Peyer's patch (tissue), 4 donors: ENCODE measurements at regions not wholly inside any gene's neighbourhood (a gene's known extent, or its start where the extent isn't known, plus 50 kb on each side); places are given as distances from the start of the nearest gene placed in this dataset.

Source experiments
- DNase-seq, 3 donors: peaks; one replicate each; pipeline ENCODE4 v3.0.0-alpha.2; 2017 to 2019
- H3K27ac ChIP-seq, 4 donors: fragments of 200-600 bp; sonication (generic); one replicate each; pipeline ENCODE4 v1.5.1; 2016 to 2019
- H3K27me3 ChIP-seq, 2 donors: fragments of 200-600 bp; sonication (generic); one replicate each; pipeline ENCODE4 v1.5.1; 2019
- H3K36me3 ChIP-seq, 3 donors: fragments of 200-600 bp; sonication (generic); one replicate each; pipeline ENCODE4 v1.5.1; 2016 to 2019
- H3K4me1 ChIP-seq, 4 donors: fragments of 200-600 bp; sonication (generic); one replicate each; pipeline ENCODE4 v1.5.1; 2016 to 2019
- H3K4me3 ChIP-seq, 4 donors: fragments of 200-600 bp; sonication (generic); 1 replicate in 3 of 4; 2 replicates in 1 of 4; pipeline ENCODE4 v1.5.1; 2016 to 2019; ENCODE audit warnings: mild to moderate bottlenecking in 1 of 4
- H3K9me3 ChIP-seq, 4 donors: fragments of 200-600 bp; sonication (generic); one replicate each; pipeline ENCODE4 v1.5.1; 2016 to 2019; ENCODE audit warnings: mild to moderate bottlenecking in 1 of 4
- POLR2A ChIP-seq, 2 donors: fragments of 450-650 bp; IDR thresholded peaks; one replicate each; pipeline ENCODE4 v1.5.1; 2017; ENCODE audit warnings: antibody characterized with exemption in 2 of 2, mild to moderate bottlenecking in 2 of 2, moderate library complexity in 2 of 2
- TF ChIP-seq, protein P1 (sequence below), 6 experiments: fragments of 450-650 bp in 4 of 6; fragments of 200-600 bp in 2 of 6; sonication (generic) in 1 of 6; IDR thresholded peaks; one replicate each; pipeline ENCODE4 v1.5.1; 2017 to 2019; ENCODE audit warnings: antibody characterized with exemption in 6 of 6, mild to moderate bottlenecking in 3 of 6, moderate library complexity in 1 of 6

DNA sequence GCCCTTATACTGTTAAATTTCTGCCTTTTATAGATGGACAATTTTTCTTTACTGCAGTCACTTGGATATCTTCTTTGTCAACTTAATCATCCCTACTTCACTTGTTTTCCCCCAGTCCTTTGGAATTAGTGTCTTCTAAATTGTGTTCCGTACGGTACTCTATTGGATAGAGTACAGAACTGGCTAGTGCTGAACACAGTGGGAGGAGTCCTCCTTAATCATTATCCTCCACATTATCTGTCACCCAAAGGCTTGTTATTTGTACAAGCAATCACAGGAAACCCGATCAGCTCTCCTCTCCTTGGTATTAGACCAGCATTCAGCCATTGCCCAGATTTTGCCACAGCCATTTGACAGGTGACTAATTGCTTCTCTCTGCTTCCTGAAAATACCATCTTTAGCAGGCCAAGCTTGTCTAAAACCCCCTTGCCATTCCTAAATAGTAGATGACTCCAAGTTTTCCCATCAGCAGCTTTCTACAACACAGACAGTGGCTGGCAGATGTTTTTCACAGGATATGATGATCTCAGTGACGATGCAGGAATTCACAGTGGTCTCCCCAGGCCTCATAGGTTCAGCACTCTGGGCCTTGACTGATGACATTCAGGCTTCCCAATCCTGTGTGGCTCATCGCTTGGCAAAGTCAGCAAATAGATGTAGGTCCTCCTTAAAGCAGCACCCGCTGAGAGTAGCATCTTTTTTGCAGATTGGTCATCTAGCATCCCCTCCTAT is 216.0 kb upstream of the RGS6 start:
- H3K36me3 ChIP-seq: no peaks in the 10 kb centered on the region
- TF ChIP-seq POLR2A (IDR thresholded peaks at IDR 0.05): no peak
- TF ChIP-seq, protein P1, sequence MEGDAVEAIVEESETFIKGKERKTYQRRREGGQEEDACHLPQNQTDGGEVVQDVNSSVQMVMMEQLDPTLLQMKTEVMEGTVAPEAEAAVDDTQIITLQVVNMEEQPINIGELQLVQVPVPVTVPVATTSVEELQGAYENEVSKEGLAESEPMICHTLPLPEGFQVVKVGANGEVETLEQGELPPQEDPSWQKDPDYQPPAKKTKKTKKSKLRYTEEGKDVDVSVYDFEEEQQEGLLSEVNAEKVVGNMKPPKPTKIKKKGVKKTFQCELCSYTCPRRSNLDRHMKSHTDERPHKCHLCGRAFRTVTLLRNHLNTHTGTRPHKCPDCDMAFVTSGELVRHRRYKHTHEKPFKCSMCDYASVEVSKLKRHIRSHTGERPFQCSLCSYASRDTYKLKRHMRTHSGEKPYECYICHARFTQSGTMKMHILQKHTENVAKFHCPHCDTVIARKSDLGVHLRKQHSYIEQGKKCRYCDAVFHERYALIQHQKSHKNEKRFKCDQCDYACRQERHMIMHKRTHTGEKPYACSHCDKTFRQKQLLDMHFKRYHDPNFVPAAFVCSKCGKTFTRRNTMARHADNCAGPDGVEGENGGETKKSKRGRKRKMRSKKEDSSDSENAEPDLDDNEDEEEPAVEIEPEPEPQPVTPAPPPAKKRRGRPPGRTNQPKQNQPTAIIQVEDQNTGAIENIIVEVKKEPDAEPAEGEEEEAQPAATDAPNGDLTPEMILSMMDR (IDR thresholded peaks at IDR 0.05): no peak
- H3K4me1 ChIP-seq: no peaks in the 10 kb centered on the region
- DNase-seq: no peak
- H3K27me3 ChIP-seq: no peaks in the 10 kb centered on the region
- no peaks in the 10 kb centered on the region for H3K9me3 ChIP-seq
- no peak overlapping the region for H3K27ac ChIP-seq
- no peak overlapping the region for H3K4me3 ChIP-seq

DNA sequence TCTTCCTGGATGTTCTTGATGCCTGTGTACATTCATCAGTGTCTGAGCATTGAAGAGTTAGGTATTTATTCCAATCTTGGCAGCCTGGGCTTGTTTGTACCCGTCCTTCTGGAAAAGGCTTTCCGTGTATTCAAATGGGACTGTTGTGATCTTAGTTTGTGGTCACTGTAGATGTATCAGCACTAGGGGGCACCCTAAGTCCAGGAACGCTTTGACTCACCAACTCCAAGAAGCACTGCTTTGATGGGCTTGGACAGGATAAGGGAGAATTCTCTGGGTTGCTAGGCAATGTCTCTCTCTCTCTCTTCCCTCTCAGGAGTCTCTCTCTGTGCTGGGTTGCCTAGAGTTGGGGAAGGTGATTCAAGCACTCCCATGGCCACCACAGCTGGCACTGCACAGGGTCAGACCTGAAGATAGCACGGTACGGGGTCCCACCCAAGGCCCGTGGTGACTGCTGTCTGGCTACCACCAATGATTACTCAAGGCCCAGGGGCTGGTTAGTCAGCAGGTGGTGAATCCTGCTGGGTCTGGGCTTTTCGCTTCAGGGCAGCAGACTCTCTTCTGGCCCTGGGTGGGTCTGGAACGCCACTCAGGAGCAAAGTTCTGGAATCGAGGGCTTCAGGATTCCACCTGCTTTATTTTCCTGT is 211.1 kb upstream of the RGS6 start:
- TF ChIP-seq, protein P1 (IDR thresholded peaks at IDR 0.05): peak in 4 of 6 experiments; percentile 28 to 60 (median 54)
- TF ChIP-seq POLR2A (IDR thresholded peaks at IDR 0.05): no peak
- Histone ChIP-seq H3K27ac (no peak overlapping the region), H3K4me1 (no peaks in the 10 kb centered on the region), H3K4me3 (no peak overlapping the region), H3K27me3 (no peaks in the 10 kb centered on the region), H3K9me3 (no peaks in the 10 kb centered on the region), H3K36me3 (peaks cover 0 to 8% (median 0%) of the 10 kb centered on the region in 3 donors)
- peak in 1 of 3 donors; percentile 53 for DNase-seq

DNA sequence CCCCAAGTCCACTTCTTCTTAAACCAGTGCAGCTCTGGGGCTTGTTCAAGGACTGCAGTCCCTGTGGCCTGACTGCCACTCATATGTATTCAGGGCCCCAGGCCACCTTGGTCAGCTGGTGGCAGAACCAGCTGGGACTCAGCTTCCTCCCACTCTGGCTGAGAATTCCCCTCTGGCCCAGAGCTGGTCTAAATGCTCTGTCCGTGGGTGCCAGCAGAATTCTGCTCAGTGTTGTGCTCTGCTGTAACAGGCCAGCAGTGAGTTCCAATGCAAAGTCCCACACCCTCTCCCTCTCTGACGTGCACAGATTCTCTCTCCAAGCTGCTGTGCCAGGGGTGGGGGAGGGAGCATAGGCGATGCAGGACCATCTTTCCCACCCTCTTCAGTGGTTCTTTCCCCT is 210.4 kb upstream of the RGS6 start:
- H3K36me3 ChIP-seq: peaks cover 0 to 8% (median 0%) of the 10 kb centered on the region in 3 donors
- H3K27ac ChIP-seq: no peak overlapping the region
- H3K4me3 ChIP-seq: no peak overlapping the region
- TF ChIP-seq, protein P1 (IDR thresholded peaks at IDR 0.05): no peak
- TF ChIP-seq POLR2A (IDR thresholded peaks at IDR 0.05): no peak
- no peaks in the 10 kb centered on the region for H3K27me3 ChIP-seq
- H3K9me3 ChIP-seq: no peaks in the 10 kb centered on the region
- H3K4me1 ChIP-seq: no peaks in the 10 kb centered on the region
- DNase-seq: no peak

DNA sequence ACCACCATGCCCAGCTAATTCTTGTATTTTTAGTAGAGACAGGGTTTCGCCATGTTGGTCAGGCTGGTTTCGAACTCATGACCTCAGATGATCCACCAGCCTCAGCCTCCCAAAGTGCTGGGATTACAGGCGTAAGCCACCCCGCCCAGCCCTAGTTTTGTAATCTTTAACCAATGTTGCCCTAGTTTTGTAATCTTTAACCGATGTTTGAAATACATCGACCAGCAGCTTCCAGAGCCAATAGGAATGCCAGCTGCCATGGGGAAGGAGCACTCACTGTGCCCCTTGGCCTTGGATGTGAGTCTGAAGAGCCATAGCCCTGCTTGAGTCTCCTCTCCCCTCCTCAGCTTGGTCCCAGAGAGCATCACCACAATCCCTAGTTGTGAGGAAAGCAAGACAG is 209.3 kb upstream of the RGS6 start:
- DNase-seq: no peak
- peaks cover 0 to 16% (median 0%) of the 10 kb centered on the region in 3 donors for H3K36me3 ChIP-seq
- no peak overlapping the region for H3K27ac ChIP-seq
- no peaks in the 10 kb centered on the region for H3K9me3 ChIP-seq
- no peak overlapping the region for H3K4me3 ChIP-seq
- H3K27me3 ChIP-seq: no peaks in the 10 kb centered on the region
- TF ChIP-seq, protein P1 (IDR thresholded peaks at IDR 0.05): no peak
- no peak for TF ChIP-seq POLR2A (IDR thresholded peaks at IDR 0.05)
- H3K4me1 ChIP-seq: no peaks in the 10 kb centered on the region

DNA sequence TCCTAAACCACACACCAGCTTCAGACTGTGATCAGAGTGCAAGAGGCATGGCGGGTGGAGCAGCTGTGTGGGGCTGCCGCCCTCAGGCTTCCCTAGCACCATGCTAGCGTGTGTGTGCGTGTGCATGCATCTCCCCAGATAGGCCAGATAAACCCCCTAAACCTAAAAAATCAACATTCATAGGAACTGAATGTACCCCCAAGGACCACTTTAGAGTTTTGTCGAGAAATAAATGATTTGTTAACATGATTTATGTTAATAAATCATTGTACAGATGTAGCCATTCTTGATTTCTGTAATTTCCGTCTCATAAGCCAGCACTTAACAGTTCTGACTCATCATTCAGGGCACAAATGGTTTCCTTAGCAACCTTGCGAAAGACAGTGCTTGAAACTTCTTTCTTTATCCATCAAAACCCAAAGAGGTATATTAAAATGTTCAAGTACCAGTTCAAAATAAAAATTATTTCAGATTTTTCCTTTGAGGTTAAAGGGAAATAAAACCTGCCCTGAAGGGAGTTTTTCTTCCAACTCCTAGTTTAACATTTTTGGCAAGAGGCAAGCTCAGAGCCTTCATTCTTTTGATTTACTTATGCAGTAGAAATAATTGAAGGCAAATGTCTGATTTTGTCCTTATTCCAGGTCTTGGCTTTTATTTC is 206.2 kb upstream of the RGS6 start:
- no peak overlapping the region for H3K4me3 ChIP-seq
- H3K27ac ChIP-seq: no peak overlapping the region
- H3K4me1 ChIP-seq: no peaks in the 10 kb centered on the region
- no peak for DNase-seq
- H3K27me3 ChIP-seq: no peaks in the 10 kb centered on the region
- H3K36me3 ChIP-seq: peaks cover 0 to 39% (median 0%) of the 10 kb centered on the region in 3 donors
- TF ChIP-seq, protein P1 (IDR thresholded peaks at IDR 0.05): no peak
- no peak for TF ChIP-seq POLR2A (IDR thresholded peaks at IDR 0.05)
- no peaks in the 10 kb centered on the region for H3K9me3 ChIP-seq
